BJ (cell line): ENCODE measurements at regions not wholly inside any gene's neighbourhood (a gene's known extent, or its start where the extent isn't known, plus 50 kb on each side); places are given as distances from the start of the nearest gene placed in this dataset.

Experiments used
- CTCF ChIA-PET: fragments of 350-600 bp; formaldehyde crosslinking; extraction: SDS; loops from one replicate; lab custom pipeline; 2021; ENCODE audit warnings: antibody characterized with exemption, inconsistent platforms; lab: Yijun Ruan, JAX
- POLR2A ChIA-PET: fragments of 300-600 bp; sonication (Branson Sonifier 250); formaldehyde crosslinking; extraction: SDS; loops from one replicate; lab custom pipeline; 2021; ENCODE audit warnings: antibody characterized with exemption; lab: Charles Lee
- DNase-seq: peaks from one replicate; pipeline ENCODE4 v3.0.0-alpha.2; 2011; ENCODE audit warnings: low read depth
- H3K27me3 ChIP-seq: 2 replicates; pipeline ENCODE4 v1.6.0; 2011; ENCODE audit warnings: low read length; ENCODE audit not compliant: control insufficient read depth, insufficient read depth
- H3K36me3 ChIP-seq: 2 replicates; pipeline ENCODE4 v1.5.1; 2011; ENCODE audit warnings: low read length; ENCODE audit not compliant: control insufficient read depth, insufficient read depth
- H3K4me3 ChIP-seq: 2 replicates; pipeline ENCODE4 v1.5.1; 2011; ENCODE audit warnings: low read depth, mild to moderate bottlenecking, control low read depth, low read length
- TF ChIP-seq, protein P1 (sequence below): IDR thresholded peaks from 2 replicates; pipeline ENCODE4 v1.5.1; 2011; ENCODE audit warnings: low read depth, mild to moderate bottlenecking, control low read depth, inconsistent platforms, low read length, moderate library complexity; ENCODE audit not compliant: insufficient read depth

DNA sequence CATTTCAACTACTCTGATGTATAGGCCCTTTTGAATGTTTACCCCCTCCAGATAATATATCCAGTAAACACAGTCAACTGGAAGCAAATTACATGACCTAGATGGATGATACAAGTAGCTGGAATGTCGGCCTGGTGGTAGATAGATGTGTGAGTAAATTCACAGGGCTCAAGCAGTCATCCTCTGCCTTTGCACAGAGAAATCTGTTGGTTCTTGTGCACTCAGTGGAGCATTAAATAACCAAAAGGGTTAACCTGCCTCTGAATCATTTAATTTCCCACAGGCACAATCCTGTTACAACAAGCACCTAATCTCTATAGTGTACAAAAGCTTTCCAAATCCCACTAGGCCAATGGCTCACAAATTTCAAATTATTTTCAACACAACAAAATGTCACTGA, 668.3 kb downstream of the DNAH5 start:
- DNase-seq: no peak
- CTCF ChIA-PET: no interaction called here
- POLR2A ChIA-PET: no interaction called here
- Histone ChIP-seq H3K4me3 (no peak overlapping the region), H3K27me3 (no peaks in the 10 kb centered on the region), H3K36me3 (no peaks in the 10 kb centered on the region)
- TF ChIP-seq, protein P1, sequence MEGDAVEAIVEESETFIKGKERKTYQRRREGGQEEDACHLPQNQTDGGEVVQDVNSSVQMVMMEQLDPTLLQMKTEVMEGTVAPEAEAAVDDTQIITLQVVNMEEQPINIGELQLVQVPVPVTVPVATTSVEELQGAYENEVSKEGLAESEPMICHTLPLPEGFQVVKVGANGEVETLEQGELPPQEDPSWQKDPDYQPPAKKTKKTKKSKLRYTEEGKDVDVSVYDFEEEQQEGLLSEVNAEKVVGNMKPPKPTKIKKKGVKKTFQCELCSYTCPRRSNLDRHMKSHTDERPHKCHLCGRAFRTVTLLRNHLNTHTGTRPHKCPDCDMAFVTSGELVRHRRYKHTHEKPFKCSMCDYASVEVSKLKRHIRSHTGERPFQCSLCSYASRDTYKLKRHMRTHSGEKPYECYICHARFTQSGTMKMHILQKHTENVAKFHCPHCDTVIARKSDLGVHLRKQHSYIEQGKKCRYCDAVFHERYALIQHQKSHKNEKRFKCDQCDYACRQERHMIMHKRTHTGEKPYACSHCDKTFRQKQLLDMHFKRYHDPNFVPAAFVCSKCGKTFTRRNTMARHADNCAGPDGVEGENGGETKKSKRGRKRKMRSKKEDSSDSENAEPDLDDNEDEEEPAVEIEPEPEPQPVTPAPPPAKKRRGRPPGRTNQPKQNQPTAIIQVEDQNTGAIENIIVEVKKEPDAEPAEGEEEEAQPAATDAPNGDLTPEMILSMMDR: no peak

- ChIA-PET CTCF (no interaction called here), POLR2A (no interaction called here)
- H3K36me3 ChIP-seq: no peaks in the 10 kb centered on the region
Observed at GRCh38 chr5:13263701-13264100, 680.8 kb downstream of the DNAH5 start.

GRCh38 chr5:13253111-13253510, 691.4 kb downstream of the DNAH5 start:
- TF ChIP-seq, protein P1: no peak
- H3K36me3 ChIP-seq: no peaks in the 10 kb centered on the region
- CTCF ChIA-PET: no interaction called here

More at GRCh38 chr5:13263701-13264100, 680.8 kb downstream of the DNAH5 start:
- no peaks in the 10 kb centered on the region for H3K27me3 ChIP-seq
- no peak for DNase-seq
- TF ChIP-seq, protein P1: no peak
- H3K4me3 ChIP-seq: no peak overlapping the region

DNA sequence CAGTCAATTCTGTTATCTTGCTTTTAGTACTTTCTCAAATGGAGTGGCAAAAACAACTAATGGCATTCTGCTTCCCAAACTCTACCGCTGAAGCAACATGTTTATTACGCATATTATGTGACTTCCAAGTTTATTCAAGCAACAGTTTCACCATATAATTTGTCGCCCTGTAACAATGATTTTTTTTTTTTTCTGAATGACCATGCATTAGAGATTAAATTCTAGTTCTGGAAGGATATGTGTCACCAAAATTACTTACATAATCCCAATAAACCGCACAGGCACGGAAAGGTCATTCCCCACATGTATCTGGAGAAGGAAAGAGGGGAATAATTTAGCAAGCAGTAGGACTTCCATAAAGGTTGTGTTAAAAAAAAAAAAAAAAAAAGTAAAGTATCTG, 691.8 kb downstream of the DNAH5 start:
- TF ChIP-seq, protein P1: no peak
- CTCF ChIA-PET: no interaction called here
- H3K4me3 ChIP-seq: no peak overlapping the region
- no peaks in the 10 kb centered on the region for H3K36me3 ChIP-seq
- POLR2A ChIA-PET: no interaction called here
- H3K27me3 ChIP-seq: no peaks in the 10 kb centered on the region
- no peak for DNase-seq

More at GRCh38 chr5:13253111-13253510, 691.4 kb downstream of the DNAH5 start:
- POLR2A ChIA-PET: no interaction called here
- DNase-seq: no peak
- Histone ChIP-seq H3K4me3 (no peak overlapping the region), H3K27me3 (no peaks in the 10 kb centered on the region)

GRCh38 chr5:13251623-13252376, 692.7 kb downstream of the DNAH5 start:
- CTCF ChIA-PET: no interaction called here
- TF ChIP-seq, protein P1: no peak
- no peak for DNase-seq
- H3K36me3 ChIP-seq: no peaks in the 10 kb centered on the region
- POLR2A ChIA-PET: no interaction called here
- no peak overlapping the region for H3K4me3 ChIP-seq
- H3K27me3 ChIP-seq: no peaks in the 10 kb centered on the region
